Stimulated activated CD4-positive, alpha-beta T cell treated with anti-CD3 and anti-CD28 coated beads, Interleukin-12 subunit alpha, Interleukin-12 subunit beta, amount 100 ng/mL, for 48 hours (primary cell): ENCODE measurements at regions not wholly inside any gene's neighbourhood (a gene's known extent, or its start where the extent isn't known, plus 50 kb on each side); places are given as distances from the start of the nearest gene placed in this dataset.
A peak's percentile ranks its signal among the peaks of the same experiment; 100 is the strongest.
"Not testable (repeated sequence)": the region's sequence is repeated elsewhere in the genome, so short reads cannot be mapped to it uniquely, and the experiment has no call there.

Experiments
- DNase-seq, 3 donors: peaks; one replicate each; pipeline ENCODE4 v3.0.0-alpha.2; 2020; ENCODE audit warnings: low read depth in 2 of 3, low spot score in 1 of 3

DNA sequence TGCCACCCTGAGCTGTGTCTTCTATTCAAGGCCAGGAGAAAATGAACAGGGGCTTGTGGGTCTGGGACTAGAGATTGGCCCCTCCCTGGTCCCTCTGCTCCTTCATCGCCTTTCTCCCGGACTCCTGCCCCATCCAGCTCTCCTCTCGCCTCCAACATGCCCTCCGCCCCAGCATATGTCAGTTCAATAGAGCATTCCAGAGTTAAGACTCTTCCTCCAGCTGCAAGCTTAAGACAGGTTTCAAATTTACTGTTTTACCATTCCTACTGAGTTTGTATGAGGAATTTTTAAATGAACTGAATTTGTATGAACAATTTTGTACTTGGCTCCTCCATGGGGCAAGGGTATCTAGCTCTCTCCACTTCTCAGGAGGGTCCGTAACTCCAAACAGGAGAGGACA lies 195.6 kb downstream of the TBC1D2B start:
- DNase-seq, result no peak

DNA sequence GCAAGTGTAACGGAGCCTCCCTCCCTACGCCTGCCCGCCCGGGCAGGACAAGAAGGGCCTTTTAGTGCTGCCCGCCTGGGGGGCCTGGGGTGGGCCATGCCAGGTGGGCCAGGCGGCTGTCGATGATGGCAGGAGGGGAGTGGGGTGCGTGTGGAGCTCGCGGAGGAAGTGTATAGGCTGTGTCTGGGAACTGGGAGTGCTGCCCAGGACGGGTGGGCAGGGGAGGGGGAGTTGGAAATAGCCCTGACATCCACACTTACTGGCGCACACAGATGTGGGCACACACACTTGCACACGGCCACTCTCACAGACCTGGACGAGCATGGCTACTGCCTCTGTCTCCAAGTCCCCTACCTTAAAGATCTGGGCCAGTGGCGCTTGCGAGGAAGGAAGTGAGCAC lies 196.0 kb downstream of the TBC1D2B start:
- not testable (repeated sequence) for DNase-seq

DNA sequence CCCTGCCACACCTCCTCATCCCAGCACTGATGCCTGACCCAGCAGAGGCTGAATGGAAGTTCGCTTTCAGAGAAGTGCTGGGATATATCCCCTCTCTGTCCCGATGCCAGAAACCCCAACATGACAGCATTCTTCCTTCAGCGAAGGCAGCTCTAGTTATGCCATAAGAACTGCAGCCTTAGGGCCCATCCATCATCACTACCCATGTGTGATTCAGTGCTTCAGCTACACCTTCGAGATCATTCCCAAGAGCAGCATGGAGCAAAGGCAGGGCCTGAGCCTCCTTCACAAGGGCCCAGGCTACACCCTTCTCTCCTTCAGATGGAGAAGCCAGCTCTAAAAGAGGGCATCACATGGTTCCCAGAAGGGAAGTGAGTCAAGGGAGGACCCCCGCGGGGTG lies 198.0 kb downstream of the TBC1D2B start:
- DNase-seq, result not testable (repeated sequence)

DNA sequence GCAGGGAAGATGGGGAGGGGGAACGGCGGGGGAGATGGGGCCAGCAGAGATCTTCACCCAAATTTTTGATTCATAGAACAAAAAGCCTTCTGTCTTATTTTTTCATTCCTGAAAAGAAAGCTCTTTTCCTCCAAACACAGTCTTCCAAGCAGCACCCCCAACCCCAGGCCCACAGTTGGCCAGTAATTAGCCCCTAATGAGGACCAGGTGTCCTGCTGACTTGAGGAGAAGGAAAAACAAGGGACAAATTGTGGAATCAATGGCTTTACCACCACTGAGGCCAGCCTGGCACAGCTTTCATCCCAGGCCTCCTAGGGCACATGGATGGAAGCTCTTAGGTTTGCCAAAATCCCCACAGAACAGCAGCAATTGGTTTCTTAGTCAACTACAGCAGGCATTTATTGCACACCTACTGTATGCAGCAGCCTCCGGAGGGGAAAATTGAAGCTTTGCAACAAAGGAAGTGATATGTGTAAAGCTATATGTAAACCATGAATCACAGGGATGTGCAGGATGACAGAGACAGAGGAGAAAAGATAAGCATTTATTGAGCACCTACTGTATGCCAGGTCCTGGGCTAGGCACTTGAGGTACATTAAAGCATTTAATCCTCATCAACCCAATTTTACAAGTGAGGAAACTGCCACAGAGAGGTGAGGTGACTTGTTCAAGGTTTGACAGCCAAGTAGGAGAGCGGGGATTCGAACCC lies 199.5 kb downstream of the TBC1D2B start:
- no peak for DNase-seq

DNA sequence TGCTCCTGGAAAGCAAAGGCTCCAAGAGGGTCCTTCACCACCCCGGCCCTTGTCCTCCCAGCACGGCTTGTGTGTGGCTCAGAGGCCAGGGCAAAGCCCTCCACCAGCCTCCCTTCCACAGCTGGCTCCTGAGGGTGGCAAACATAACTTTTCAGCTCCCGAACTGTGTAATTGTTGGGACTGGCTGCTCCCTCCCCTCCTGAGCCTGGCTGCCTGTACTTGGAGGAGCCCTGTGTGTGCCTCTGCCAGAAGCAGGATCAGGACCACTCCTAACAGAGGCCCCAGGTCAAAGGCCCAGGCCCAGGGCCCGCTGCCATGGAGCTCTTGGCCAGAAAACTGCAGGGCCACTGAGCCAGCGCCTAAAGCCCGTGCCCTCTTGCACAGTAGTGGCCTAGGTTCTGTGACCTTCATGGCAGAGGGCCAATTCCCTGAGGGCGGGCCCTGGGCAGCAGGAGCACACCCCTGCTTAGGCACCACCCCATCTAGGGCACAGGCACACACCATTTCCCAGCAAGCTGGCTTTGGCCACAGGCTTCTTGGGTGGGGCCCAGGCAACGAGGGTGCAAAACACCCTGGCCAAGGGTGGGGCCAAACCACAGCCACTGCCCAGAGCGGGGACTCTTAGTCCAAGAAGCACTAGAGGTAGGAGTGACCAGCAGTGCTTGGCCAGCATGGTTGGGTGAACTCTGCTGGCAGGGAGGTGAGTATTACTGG lies 201.2 kb downstream of the TBC1D2B start:
- not testable (repeated sequence) for DNase-seq

DNA sequence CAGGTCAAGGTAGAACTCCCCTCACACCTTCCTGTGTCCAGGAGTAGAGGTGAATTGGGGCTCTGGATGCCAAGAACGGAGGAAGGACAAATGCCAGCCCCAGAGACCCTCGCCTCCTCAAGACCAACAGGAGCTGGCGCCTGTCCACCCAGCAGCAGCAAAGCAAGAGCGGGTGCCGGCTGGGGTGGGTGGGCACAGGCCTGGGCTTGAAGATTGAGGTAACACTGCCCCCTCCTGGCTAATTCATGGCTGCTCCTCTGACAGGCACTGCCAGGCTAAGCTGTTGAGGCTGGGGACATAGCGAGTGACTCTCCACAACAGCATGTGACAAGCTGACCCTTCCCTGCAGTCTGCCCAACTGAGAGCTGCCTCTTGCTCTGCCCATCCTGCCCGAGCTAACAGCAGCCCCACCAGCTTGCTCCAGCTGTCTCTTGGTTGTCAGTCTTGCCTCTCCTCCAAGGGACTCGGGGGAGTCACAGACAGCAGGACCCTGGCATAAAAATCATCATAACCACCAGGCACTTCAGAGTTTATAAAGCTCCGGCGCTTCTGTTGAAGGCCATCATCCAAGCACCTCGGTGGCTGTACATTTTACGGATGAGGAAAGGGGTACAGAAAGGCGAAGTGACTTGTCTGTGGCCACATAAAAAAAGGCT lies 202.3 kb downstream of the TBC1D2B start:
- DNase-seq, result peak; percentile 19 to 43 (median 20)

DNA sequence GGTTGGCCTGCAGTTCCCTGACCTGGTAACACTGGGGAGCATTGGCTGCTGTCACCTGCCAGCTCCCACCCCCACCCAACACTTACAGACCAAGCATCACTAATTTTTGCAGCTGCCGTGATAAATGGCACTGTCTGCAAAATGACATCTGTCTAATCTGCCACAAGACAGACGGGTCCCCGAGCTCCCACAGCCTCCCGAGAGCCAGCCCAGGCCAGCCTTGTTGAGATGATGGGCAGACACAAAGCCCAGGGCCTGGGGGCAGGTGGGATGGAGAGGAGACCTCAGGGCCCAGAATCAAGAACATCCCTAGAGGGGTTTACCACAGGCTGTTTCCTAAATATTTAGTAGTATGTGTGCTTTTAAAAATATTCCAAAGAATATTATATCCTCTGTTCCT lies 203.4 kb downstream of the TBC1D2B start:
- DNase-seq, result no peak

DNA sequence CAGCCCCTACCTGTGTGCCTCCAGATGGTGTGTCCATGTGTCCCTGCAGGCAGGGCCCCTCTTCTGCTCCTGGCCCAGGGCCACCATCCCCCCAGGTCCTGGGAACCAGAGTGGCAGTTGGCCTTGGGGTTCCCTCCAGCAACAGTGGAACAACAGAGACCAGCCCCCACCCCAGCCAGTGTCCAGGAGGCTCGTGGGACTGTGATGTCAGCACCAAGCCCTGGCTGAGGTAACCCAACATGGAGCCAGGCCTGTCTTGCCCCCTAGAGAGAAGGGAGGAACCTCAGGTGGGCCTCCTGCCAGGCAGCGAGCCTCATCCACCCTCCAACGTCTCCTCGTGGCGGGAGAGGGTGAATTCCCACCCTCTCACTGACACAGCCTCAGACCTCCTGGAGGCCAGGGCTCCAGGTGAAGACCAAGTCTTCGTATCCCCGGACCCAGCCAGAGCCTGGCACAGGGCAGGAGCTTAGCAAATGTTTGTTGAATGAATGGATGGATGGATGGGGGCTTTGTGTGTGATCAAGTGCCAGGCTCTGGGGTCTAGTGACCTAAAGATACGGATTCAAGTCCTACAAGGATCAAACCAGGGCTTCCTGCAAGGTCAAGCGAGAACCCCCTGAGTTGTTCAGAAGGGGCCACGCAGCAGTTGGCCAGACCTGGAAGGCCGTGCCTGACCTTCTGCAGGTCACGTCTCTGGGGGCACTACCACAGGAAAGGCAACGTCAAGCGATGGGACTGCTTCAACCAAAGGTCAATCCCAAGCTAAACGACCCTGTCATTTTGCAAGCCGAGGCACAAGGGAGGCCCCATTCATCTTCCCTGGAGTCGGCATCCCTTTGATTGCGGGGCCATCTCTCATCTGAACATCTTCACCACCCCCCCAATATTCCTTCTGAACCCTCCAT lies 204.7 kb downstream of the TBC1D2B start:
- DNase-seq, result not testable (repeated sequence)

DNA sequence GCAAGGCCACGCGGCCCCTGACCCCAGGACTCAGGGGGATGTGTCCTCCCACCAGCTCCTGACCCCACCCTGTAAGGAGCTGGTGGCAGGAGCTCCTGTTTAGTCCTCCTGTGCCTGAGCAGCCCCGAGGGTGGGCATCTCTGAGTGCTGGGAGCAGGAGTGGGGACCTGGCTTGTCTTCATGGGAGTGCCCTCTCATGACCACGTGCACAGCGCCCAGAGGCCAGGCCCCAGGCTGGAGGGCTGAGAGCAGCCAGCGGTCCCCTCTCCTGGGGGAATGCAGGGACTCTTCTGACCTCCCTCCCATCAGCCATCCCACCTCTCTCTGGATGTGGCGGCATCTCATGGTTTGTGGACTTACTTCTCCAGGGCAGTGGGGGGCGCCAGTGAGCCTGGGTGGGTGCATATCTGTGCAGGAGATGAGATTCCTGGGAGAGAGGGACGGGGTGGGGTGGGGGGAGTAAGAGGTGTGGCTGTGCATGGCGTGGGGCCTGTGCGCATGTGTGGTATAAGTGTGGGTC lies 205.6 kb downstream of the TBC1D2B start:
- no peak for DNase-seq

DNA sequence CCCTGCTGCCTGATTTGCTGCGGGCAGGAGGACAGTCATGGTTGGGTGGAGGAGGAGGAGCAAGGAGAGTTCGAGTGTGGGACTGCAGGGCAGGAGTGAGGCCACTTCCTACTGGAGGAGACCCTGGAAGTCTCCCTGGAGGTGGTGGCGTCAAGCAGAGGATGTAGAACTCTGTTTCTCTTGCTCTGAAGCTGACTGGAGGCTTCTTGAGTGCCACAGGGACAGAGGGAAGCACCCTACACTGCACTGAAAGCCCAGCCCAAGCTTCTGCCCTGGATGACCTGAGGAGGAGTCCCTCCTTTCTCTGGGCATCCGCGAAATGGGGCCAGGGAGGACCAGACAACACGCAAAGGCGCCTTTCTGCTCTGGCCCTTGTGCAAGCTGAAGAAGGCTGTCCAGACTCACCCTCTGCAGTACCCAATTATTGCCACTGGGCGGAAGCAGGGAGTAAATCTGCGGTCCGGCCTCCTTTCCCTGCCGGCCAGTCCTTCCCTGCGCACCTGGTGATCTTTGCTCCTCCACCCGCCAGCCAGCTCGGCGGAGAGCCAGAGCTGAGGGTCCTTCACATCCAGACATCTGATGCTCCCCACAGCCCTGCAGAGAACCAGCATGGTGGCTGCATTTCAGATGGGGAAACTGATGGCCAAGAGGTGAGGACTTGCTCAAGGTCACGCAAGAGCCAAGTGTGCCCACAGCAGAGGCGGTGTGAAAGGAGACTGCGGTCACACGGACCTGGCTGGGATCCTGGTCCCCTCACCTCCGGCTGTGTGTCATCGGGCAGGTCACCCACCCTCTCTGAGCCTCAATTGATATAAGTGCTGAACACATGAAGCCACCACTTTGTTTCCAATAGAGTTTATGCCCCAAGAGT lies 207.1 kb downstream of the TBC1D2B start:
- DNase-seq, result peak; percentile 26 to 50 (median 32)

DNA sequence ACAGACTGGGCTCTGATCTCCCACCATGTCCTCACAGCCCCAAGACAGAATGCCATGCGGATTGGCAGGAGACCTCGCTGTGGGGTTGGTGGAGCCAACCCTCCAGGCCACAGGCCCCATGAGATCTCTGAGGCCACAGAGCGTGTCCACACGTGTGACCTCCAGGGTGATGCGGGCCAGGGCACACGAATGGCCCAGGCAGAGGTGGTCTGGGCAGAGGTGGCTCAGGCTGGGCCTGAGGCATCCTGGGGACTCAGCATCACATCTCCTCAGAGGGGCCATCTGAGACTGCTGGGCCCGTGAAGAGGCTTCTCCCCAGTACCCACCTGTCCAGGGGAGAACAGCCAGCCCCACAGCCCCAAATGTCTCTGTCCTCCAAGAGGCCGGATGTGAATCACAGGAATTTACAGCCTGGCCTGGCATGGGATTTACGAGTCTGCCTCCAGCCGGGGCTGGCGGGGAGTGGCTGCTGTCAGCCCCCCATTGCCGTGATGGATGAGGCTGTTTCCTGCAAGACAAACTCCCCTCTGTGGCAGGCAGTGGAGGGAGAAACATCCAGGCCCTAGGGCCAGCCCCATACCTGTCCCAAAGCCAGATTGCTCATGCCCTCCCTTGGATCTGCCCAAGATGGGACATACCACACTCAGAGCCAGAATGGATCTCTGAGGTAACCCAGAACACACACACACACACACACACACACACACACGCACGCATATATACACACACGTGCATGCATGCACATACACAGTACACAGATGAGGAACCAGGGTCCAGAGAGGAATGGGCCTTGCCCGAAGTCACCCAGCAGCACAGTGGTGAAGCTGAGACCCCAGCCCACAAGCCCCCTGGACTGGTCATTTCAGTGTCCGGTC lies 208.3 kb downstream of the TBC1D2B start:
- DNase-seq, result no peak

DNA sequence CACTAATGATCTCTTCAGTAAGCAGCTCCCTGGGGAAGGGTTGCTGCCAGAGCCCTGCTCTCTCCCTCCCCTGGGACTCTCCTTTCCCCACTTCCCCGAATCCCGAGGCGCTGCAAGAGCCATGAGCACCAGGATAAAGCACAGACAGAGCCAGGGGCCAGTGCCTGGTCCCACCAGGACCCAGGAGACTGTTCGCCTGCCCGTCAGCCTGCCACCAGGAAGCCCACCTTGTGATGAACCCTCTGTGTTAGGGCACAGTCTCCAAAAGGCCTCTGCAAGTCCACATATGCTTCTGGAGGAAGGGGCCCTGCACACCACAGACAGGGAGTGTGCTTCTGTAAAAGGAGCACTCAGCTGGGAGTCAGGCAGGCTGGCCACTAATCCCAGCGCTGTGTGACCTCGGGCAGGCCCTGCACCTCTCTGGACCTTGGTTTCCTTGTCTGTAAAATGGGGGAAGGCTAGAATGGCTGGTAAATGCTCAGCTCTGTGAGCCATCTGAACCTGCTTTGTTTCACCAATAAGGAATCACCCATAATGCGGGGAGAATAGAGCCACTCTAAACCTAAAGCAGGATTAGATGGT lies 209.4 kb downstream of the TBC1D2B start:
- DNase-seq, result not testable (repeated sequence)

DNA sequence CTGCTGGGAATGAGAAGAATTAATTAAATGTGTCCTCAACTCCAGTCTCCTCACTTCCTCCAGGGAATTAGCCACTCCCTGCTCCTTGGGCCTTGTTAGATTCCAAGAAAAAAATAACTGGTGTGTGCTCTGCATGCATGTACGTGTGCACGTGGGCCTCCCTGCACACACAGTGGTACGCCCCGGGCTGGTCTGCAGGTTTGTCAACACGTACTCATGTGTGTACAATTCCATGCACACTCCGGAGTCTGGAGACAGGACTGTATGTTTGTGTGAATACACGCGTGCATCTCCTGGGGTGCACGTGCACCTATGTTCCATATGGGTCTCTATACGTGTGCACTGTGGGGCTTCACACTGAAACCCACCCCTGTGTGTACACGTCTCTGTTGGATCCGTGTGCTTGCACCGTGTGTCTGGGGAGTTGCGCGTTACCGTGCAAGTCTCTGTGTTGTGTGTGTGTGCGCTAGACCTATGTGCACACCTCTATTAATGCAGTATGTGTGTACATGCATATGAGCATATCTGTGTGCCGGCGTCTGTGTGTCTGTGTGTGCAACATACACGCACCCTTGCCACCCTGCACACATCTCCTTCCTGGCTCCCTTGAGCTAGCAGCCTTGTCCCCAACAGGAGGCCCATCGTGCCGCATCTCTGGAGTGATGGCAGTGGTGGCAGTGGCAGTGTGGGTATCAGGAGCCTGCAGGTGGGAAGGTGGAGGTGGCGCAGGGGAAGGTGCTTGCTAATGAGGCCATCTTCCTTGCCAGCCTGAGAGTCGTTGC lies 210.1 kb downstream of the TBC1D2B start:
- no peak for DNase-seq

DNA sequence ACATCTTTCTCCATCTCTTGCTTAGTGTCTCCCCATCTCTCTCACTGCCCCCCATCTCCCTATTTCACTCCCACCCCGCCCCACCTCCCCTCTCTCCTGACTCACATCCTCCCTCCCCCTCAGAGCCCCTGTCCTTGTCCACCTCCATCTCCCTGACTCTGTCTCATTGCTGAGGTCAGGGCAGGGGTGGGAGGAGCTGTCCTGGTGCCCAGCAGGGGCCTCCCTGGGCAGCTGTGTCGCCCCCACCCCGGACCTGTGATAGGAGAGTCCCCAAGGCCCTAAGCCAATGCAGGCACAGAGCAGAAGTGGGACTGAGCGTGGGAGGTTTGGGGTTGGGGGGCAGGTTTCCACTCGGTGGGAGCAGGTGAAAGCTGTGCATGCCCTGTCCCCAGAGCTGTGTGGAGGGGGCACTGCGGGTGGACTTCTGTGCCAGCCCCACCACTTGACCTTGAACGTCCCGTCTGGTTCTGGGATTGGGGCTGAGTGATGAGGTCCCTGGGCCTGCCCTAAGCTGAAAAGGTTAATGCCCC lies 210.8 kb downstream of the TBC1D2B start:
- DNase-seq, result no peak

DNA sequence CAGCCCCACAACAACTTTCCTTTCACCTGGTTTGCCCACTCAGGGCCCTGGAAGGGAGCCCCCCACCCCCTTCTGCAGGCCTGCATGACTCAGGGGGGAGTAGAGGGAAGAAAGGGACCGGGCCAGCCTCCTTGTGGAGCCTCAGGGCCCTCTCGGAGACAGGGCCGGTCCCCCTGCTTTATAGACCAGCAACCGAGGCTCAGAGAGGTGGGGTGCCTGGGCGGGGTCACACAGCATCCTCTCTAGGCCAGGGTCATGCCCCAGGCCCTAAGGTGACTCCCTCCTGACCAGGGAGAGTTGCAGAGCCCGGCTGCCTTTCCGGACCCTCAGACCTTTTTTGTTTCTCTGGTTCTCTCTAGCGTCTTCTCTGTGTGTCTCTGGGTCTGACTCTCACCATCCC lies 211.3 kb downstream of the TBC1D2B start:
- no peak for DNase-seq

DNA sequence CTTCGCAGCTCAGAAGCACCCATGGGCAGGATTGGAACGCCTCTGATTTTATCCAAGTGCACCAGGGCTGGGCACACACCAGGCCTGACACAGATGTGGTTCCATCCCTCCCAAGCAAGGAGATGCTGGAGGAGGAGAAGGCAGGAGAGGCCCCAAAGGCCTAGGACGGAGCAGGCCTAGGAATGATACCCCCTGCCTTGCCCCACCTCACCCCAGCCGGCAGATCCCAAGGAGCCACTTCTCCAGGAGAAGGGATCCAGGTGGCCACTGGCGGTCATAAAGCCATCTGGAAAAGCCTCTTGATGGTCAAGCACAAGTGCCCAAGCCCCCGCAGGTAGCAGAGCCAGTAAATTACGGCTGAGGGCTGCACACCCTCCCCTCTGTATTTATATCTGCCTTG lies 211.8 kb downstream of the TBC1D2B start:
- no peak for DNase-seq

DNA sequence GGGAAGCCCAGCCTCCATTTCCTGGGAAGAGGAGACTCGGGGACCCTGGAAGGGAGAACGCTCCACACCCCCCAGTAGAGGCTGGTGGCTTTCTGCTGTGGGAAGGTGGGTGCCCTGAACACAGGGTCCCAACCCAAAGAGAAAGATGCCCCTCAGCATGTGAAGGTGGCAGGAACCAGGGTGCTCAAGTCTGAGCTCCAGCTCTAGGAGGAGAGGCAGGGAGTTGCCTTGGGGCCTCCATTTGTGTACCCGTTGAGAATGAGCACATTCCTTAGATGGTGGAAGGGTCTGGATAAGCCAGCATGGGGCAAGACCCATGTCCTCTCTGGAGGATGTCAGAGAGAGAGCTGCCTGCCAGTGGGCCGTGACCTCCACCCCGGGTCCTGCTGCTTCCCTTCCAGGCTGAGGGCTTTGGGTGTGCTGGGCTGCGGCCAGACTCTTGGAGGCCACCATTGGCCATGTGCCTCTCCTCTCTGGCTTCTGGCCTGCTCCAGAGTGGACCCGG lies 212.4 kb downstream of the TBC1D2B start:
- no peak for DNase-seq
